Suprapubic skin (tissue), 4 donors: ENCODE measurements at regions not wholly inside any gene's neighbourhood (a gene's known extent, or its start where the extent isn't known, plus 50 kb on each side); places are given as distances from the start of the nearest gene placed in this dataset.

Experiments used
- DNase-seq, 2 donors: peaks; one replicate each; pipeline ENCODE4 v3.0.0-alpha.2; 2019; ENCODE audit warnings: low spot score in 2 of 2
- H3K27ac ChIP-seq: fragments of 200-600 bp; sonication (generic); one replicate; pipeline ENCODE4 v1.5.1; 2019
- H3K27me3 ChIP-seq: fragments of 200-600 bp; sonication (generic); one replicate; pipeline ENCODE4 v1.5.1; 2019
- H3K36me3 ChIP-seq: fragments of 200-600 bp; sonication (generic); one replicate; pipeline ENCODE4 v1.5.1; 2019
- H3K4me1 ChIP-seq: fragments of 200-600 bp; sonication (generic); one replicate; pipeline ENCODE4 v1.5.1; 2019
- H3K4me3 ChIP-seq: fragments of 200-600 bp; sonication (generic); one replicate; pipeline ENCODE4 v1.5.1; 2019; ENCODE audit warnings: mild to moderate bottlenecking
- H3K9me3 ChIP-seq: fragments of 200-600 bp; sonication (generic); one replicate; pipeline ENCODE4 v1.5.1; 2019
- CTCF ChIP-seq, 2 donors: fragments of 200-600 bp in 1 of 2; fragments of 450-650 bp in 1 of 2; sonication (generic) in 1 of 2; IDR thresholded peaks; one replicate each; pipeline ENCODE4 v1.5.1; 2016 to 2019; ENCODE audit warnings: antibody characterized with exemption in 2 of 2, mild to moderate bottlenecking in 1 of 2, moderate library complexity in 1 of 2
- EP300 ChIP-seq: sonication (generic); formaldehyde crosslinking; IDR thresholded peaks from one replicate; pipeline ENCODE4 v1.6.1; 2017; ENCODE audit warnings: antibody characterized with exemption
- POLR2A ChIP-seq, 2 donors: fragments of 450-650 bp; IDR thresholded peaks; one replicate each; pipeline ENCODE4 v1.6.1; 2017; ENCODE audit warnings: antibody characterized with exemption in 2 of 2, mild to moderate bottlenecking in 2 of 2, moderate library complexity in 2 of 2
- POLR2AphosphoS5 ChIP-seq, 3 donors: sonication (generic); formaldehyde crosslinking; IDR thresholded peaks; one replicate each; pipeline ENCODE4 v1.6.1; 2017; ENCODE audit warnings: antibody characterized with exemption in 3 of 3
- WGBS: methylation state at CpG from one replicate; pipeline ENCODE4 v1.1.5; 2018; 5-methylcytosine and 5-hydroxymethylcytosine counted together

- TF ChIP-seq EP300 = no peak
- no peak for TF ChIP-seq CTCF (IDR thresholded peaks at IDR 0.05)
- no peak for TF ChIP-seq POLR2AphosphoS5 (IDR thresholded peaks at IDR 0.05)
- no peak for TF ChIP-seq POLR2A (IDR thresholded peaks at IDR 0.05)
- no peak for DNase-seq
- H3K27me3 ChIP-seq = no peaks in the 10 kb centered on the region
- no peaks in the 10 kb centered on the region for H3K9me3 ChIP-seq
- no peaks in the 10 kb centered on the region for H3K36me3 ChIP-seq
- no peak overlapping the region for H3K4me3 ChIP-seq
- no peak overlapping the region for H3K27ac ChIP-seq
- H3K4me1 ChIP-seq = no peaks in the 10 kb centered on the region
Observed at GRCh38 chr5:104539618-104540350, 977.2 kb upstream of the NUDT12 start.

- H3K4me1 ChIP-seq = no peaks in the 10 kb centered on the region
Observed at GRCh38 chr5:104538734-104539133, 976.1 kb upstream of the NUDT12 start.

GRCh38 chr5:104533498-104533897 is 970.9 kb upstream of the NUDT12 start:
- TF ChIP-seq EP300 = no peak
- TF ChIP-seq POLR2AphosphoS5 (IDR thresholded peaks at IDR 0.05) = no peak
- TF ChIP-seq CTCF (IDR thresholded peaks at IDR 0.05) = no peak
- no peak for TF ChIP-seq POLR2A (IDR thresholded peaks at IDR 0.05)
- DNase-seq = no peak
- Histone ChIP-seq H3K27ac (no peak overlapping the region), H3K4me1 (no peaks in the 10 kb centered on the region), H3K4me3 (no peak overlapping the region), H3K27me3 (no peaks in the 10 kb centered on the region), H3K9me3 (no peaks in the 10 kb centered on the region), H3K36me3 (no peaks in the 10 kb centered on the region)

More at GRCh38 chr5:104538734-104539133, 976.1 kb upstream of the NUDT12 start:
- WGBS = 86% methylated on average over 6 of the region's 6 CpGs
- no peaks in the 10 kb centered on the region for H3K27me3 ChIP-seq
- no peak for DNase-seq
- no peaks in the 10 kb centered on the region for H3K36me3 ChIP-seq
- H3K4me3 ChIP-seq = no peak overlapping the region
- H3K27ac ChIP-seq = no peak overlapping the region
- H3K9me3 ChIP-seq = no peaks in the 10 kb centered on the region
- TF ChIP-seq POLR2A (IDR thresholded peaks at IDR 0.05) (no peak), CTCF (IDR thresholded peaks at IDR 0.05) (no peak)

GRCh38 chr5:104526866-104527265 is 964.3 kb upstream of the NUDT12 start:
- H3K4me3 ChIP-seq = no peak overlapping the region

DNA sequence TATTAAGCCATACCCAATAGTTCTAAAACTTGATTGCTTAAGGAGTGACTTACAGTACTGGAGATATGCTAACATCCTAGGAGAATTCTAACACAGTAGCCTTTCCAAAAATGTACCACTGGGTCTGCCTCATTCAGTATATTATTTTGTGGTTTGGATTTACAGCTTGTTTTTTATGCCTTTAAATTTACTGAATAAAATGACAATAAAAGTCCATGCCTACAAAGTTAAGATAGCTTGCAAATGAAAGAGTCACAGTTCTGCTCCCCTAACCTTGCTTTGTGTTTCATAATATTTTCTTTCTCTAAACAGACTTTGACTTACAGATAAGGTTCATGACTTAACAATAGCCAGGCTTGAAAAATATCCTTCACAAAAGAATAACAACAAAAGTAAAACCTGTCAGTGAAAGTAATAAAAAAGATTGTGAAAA is 951.1 kb upstream of the NUDT12 start:
- peaks cover 16% of the 10 kb centered on the region for H3K9me3 ChIP-seq
- no peak for TF ChIP-seq POLR2A (IDR thresholded peaks at IDR 0.05)
- no peak for TF ChIP-seq POLR2AphosphoS5 (IDR thresholded peaks at IDR 0.05)
- no peak for TF ChIP-seq CTCF (IDR thresholded peaks at IDR 0.05)
- TF ChIP-seq EP300 = no peak
- no peaks in the 10 kb centered on the region for H3K4me1 ChIP-seq

More at GRCh38 chr5:104526866-104527265, 964.3 kb upstream of the NUDT12 start:
- no peak for TF ChIP-seq POLR2AphosphoS5 (IDR thresholded peaks at IDR 0.05)
- no peak for TF ChIP-seq POLR2A (IDR thresholded peaks at IDR 0.05)
- no peak for TF ChIP-seq CTCF (IDR thresholded peaks at IDR 0.05)
- no peak for TF ChIP-seq EP300
- 32% methylated on average over 1 of the region's 1 CpG for WGBS
- Histone ChIP-seq H3K36me3 (no peaks in the 10 kb centered on the region), H3K9me3 (no peaks in the 10 kb centered on the region), H3K4me1 (no peaks in the 10 kb centered on the region), H3K27ac (no peak overlapping the region), H3K27me3 (no peaks in the 10 kb centered on the region)
- DNase-seq = no peak

More for the DNA sequence above, 951.1 kb upstream of the NUDT12 start:
- Histone ChIP-seq H3K27me3 (no peaks in the 10 kb centered on the region), H3K36me3 (no peaks in the 10 kb centered on the region), H3K4me3 (no peak overlapping the region), H3K27ac (no peak overlapping the region)
- DNase-seq = no peak
